ENCODE measurements at regions not wholly inside any gene's neighbourhood (a gene's known extent, or its start where the extent isn't known, plus 50 kb on each side); places are given as distances from the start of the nearest gene placed in this dataset.

GRCh38 chr5:54361691-54362411, 51.5 kb upstream of the ARL15 start:
- no peak overlapping the region for H3K27ac ChIP-seq
- ChIA-PET POLR2A (ENCODE audit: low non-redundant PET) (no interaction called here), CTCF (interaction anchor here (1.6 kb wide), 1 partner anchor 58 kb away, joined by 4 read pairs; no protein-coding TSS in a partner anchor)
- no peak for TF ChIP-seq CTCF (conservative IDR thresholded peaks at IDR 0.05; ENCODE audit: low read depth)
- DNase-seq (ENCODE audit: low spot score), result no peak

GRCh38 chr5:54360925-54361662, 50.7 kb upstream of the ARL15 start:
- TF ChIP-seq CTCF (conservative IDR thresholded peaks at IDR 0.05; ENCODE audit: low read depth), result no peak
- POLR2A ChIA-PET (ENCODE audit: low non-redundant PET), result no interaction called here
- H3K27ac ChIP-seq, result no peak overlapping the region
- no peak for DNase-seq (ENCODE audit: low spot score)
- CTCF ChIA-PET, result interaction anchor here (1.6 kb wide), 1 partner anchor 59 kb away, joined by 4 read pairs; no protein-coding TSS in a partner anchor

Measured in RWPE1 (cell line).